GM18858 (cell line): ENCODE measurements at regions not wholly inside any gene's neighbourhood (a gene's known extent, or its start where the extent isn't known, plus 50 kb on each side); places are given as distances from the start of the nearest gene placed in this dataset.

Experiments used
- ATAC-seq: cut with Tn5 transposase; IDR thresholded peaks from one replicate; pipeline ENCODE4 v1.9.1; 2021; ENCODE audit not compliant: unreplicated experiment

- ATAC-seq = no peak
Measured at GRCh38 chr4:152098365-152099060, 337.7 kb upstream of the GATB start.

- ATAC-seq = no peak
Measured at GRCh38 chr4:152097371-152097770, 336.6 kb upstream of the GATB start.

DNA sequence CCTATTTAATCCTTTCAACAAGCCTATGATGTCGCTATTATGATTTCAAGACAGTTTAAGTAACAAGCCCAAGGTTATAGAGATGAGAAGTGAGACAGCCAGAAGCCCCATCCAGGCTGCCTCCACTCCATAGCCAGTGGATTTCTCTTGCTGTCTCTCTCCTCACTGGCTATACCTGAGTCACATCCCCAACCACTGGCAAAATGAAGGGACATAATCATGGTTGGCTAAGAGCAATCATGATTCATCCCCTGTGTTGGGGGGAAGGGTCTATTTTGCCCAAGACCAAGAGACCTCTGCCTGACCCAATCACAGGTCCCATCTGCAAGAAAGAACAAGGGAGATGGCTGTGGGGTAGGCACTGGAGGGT is 334.9 kb upstream of the GATB start:
- ATAC-seq = no peak

- ATAC-seq = no peak
Measured at GRCh38 chr4:152094970-152095700, 334.3 kb upstream of the GATB start.

GRCh38 chr4:152091405-152091804 is 330.6 kb upstream of the GATB start:
- ATAC-seq = no peak

GRCh38 chr4:152090543-152090942 is 329.7 kb upstream of the GATB start:
- ATAC-seq = no peak

DNA sequence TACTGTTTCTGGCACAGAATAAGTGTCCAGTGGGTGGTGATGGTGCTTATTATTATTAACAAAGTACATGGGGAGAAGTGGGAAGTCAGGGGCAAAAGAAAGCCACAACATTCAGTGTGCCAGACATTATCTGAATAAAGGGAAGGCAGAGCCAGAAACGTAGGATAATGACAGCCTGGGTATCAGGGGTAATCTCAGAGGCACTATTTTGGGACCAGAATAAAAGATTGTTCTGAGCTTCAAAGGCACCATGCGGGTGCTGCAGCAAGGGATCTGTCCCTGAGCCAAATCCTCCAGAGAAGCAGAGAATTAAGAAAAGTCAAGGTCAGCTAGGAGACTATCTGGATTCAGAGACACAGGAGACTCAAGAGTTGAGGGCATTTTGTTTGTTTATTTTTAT is 328.8 kb upstream of the GATB start:
- no peak for ATAC-seq

DNA sequence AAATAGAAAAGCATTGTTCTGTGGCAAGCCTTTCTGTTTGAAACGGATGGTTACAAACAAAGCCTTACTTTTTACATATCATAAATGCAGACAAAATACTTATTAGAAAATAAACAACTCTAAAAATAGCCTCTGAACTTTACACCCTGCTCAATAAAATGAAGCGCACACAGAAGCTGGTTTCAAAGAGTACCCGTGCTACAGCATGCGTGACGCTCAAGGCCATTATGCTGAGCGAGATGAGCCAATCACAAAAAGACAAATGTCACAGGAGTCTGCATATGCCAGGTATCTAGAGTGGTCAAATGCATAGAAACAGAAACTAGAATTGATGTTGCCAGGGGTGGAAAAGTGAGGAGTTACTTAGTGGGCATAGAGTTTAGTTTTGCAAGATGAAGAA is 326.5 kb upstream of the GATB start:
- no peak for ATAC-seq

DNA sequence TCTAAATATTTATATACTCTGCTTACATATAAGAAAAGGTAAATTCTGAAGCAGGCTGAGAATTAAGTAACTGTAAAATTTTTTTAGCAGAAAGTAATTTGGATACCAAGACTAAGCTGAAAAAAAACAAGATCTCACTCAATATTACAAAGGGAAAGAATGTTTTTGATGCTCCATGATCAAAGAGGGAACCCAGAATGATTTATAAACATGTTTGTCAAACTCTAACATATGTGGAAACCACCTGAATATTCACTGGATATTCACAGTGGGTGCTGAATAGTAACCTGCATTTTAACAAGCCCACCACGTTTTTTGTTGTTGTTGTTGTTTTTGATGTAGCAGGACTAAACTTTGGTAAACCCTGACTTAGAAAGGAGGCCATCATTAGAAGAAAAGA is 324.9 kb upstream of the GATB start:
- no peak for ATAC-seq

GRCh38 chr4:152083338-152083737 is 322.5 kb upstream of the GATB start:
- no peak for ATAC-seq

GRCh38 chr4:152081024-152081423 is 320.2 kb upstream of the GATB start:
- ATAC-seq = no peak

DNA sequence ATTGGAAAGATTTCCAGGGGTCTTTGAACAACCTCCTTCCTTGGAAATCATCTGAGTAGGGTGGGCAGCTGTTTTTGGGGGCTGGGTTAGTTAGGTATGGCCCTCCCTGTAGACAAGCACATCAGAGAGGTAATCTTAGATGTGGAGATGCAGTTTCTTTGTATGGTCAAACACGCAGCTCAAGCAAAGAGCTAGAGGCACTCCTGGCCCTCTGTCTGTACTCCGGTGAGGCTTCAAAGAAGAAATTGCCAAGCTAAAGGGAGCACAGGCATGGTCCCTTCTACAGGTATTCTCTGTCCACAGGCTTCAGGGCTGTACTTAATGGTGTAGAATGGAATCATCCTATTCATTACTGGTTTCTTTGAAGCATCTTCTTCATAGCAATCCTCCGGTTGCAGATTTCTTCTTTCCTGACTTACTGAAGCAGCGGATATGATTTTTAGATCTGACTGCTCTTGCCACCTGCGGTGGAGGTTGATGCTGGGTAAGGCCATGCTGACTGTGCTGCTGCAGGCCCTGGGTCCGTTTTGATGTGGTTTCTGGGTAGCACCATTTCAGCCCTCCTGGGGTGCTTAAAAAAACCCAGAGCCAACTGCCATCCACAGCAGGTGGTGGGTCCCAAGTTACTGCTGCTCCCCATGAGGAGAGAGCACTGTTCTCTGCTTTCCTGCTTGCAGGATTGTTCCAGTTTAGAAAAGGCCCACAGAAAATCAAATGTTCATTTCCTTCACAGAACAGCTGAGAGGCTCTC is 318.9 kb upstream of the GATB start:
- no peak for ATAC-seq

DNA sequence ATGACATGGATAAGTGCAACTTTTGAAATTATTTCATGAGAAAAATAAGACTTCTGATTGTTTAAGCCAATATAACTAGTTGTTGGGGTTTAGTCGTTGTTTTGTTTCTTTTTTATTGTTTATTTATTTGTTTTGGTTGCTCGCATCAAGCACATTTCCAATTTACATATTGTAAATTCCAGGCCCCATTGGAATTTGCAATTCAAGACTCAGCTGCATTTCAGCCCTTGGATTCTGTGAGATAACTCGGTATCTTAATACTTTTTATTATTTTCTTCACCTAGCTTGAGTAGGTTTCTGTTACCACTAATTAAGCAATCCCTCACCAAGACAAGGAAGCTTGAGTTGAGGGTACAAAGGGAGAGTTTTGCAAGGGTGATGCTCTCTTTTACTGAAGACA is 318.3 kb upstream of the GATB start:
- ATAC-seq = no peak

GRCh38 chr4:152077582-152077981 is 316.8 kb upstream of the GATB start:
- ATAC-seq = no peak

GRCh38 chr4:152075253-152075928 is 314.6 kb upstream of the GATB start:
- no peak for ATAC-seq

GRCh38 chr4:152074573-152074972 is 313.8 kb upstream of the GATB start:
- ATAC-seq = no peak

DNA sequence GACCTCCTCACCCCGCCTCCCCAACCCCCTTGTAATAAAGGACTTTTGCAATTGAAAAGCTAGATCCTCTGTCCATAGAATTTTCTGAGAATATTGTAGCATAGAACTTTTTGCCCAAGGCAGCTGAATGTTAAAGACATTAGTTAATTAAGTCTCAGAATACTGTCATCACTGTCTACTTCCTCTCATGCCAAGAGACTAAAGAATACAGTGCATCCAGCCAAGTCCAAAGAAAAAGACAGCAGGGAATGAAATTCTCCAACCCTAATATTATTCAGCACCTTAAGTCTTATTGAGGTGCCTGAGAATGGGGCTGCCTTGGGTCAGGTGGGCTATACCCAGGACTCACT is 313.3 kb upstream of the GATB start:
- no peak for ATAC-seq

- no peak for ATAC-seq
Measured at GRCh38 chr4:152073351-152074087, 312.7 kb upstream of the GATB start.

- no peak for ATAC-seq
Measured at GRCh38 chr4:152072906-152073305, 312.1 kb upstream of the GATB start.

DNA sequence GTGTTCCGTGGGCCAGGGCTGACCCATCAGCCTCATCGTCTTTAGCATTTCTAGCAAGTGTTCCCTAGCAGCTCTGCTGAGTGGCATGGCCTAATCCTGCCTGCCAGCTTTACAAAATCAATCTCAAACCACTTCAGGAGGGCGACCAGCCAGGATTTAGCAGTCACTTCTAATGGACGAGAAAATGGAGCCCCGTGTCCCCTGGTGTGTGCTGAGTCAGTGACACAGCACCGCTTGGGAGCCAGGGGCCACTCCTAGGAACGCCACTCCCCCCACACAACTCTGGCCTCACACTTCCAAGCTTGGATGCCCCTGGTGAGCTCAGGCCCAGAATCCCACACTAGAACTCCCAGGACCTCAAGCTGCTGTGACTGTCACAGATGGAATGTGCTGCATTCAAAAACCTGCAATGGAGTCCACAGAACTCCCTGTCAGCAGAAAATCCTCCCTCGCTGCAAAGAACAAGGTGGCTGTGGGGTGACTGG is 311.2 kb upstream of the GATB start:
- ATAC-seq = no peak

DNA sequence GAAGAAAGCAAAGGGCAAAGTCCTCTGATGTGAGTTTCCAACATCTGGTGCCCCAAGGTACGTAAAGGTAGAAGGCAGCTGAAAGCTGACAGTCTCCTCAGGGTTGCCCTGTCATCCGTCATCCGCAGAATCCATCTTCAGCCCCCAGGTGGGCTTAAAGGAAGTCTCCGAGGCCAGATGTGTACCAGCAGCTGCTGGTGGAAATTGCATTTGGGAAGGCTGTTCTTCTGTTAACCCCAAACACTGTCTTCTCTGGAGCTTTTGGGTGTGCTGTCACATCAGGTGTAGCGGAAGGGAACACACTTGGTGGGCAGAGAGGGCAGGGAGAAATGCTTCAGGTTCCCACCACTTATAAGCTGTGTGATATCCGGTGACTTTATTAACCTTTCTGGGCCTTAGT is 310.0 kb upstream of the GATB start:
- ATAC-seq = no peak
